Skin epidermis (tissue), 12 donors: ENCODE measurements at regions not wholly inside any gene's neighbourhood (a gene's known extent, or its start where the extent isn't known, plus 50 kb on each side); places are given as distances from the start of the nearest gene placed in this dataset.

Experiments
- H3K27ac ChIP-seq, 21 experiments: fragments of 200-600 bp; sonication (generic) in 11 of 21; one replicate each; pipeline ENCODE4 v1.5.0; 2020; ENCODE audit warnings: mild to moderate bottlenecking in 3 of 21, inconsistent platforms in 2 of 21, moderate library complexity in 2 of 21
- H3K4me3 ChIP-seq, 7 experiments: fragments of 200-600 bp; sonication (generic) in 2 of 7; one replicate each; pipeline ENCODE4 v1.5.0; 2020; ENCODE audit warnings: inconsistent platforms in 2 of 7, mild to moderate bottlenecking in 2 of 7, moderate library complexity in 1 of 7

GRCh38 chr2:57084697-57085281 is 901.0 kb downstream of the CCDC85A start:
- Histone ChIP-seq H3K27ac (no peak overlapping the region), H3K4me3 (no peak overlapping the region)

DNA sequence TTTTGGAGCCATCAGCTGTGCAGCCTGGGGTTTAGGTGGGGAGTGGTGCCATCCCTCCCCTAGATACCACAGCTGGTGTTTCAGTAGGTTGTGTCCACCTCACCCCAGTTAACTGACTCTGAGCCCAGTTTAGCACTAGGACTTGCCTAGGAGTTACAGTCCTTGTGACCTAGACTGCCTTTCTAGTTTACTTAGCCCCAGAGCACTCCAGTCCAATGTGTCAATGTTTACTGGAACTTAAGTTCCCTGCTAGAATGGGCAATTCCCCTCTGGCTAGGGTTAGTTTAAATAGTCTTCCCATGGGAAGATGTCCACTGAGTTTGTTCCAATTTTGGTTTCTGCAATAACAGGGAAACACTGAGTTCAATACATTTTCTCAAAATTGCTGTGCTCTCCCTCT is 909.2 kb downstream of the CCDC85A start:
- Histone ChIP-seq H3K27ac (no peak overlapping the region), H3K4me3 (no peak overlapping the region)

GRCh38 chr2:57097855-57098254 is 914.1 kb downstream of the CCDC85A start:
- H3K27ac ChIP-seq: no peak overlapping the region
- H3K4me3 ChIP-seq: no peak overlapping the region

GRCh38 chr2:57100436-57100835 is 916.6 kb downstream of the CCDC85A start:
- H3K27ac ChIP-seq: no peak overlapping the region
- no peak overlapping the region for H3K4me3 ChIP-seq

- H3K4me3 ChIP-seq: no peak overlapping the region
- no peak overlapping the region for H3K27ac ChIP-seq
Measured at GRCh38 chr2:57105694-57106093, 921.9 kb downstream of the CCDC85A start.

- Histone ChIP-seq H3K4me3 (no peak overlapping the region), H3K27ac (no peak overlapping the region)
Measured at GRCh38 chr2:57107353-57107752, 923.6 kb downstream of the CCDC85A start.

DNA sequence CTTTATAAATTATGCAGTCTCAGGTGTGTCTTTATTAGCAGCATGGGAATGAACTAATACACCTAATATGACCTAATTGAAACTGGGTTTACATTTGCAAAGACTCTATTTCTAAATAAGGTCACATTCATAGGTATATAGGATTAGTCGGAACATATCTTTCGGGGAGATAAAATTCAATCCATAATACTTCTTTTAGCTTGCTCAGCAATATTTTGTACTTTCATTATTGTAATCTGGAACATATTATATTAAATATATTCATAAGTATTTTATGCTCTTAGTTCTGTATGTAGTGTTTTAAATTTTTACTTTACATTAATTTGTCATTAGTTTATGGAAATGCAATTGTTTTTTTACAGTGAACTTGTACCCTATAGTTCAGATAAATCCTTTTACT is 927.7 kb downstream of the CCDC85A start:
- no peak overlapping the region for H3K4me3 ChIP-seq
- no peak overlapping the region for H3K27ac ChIP-seq

DNA sequence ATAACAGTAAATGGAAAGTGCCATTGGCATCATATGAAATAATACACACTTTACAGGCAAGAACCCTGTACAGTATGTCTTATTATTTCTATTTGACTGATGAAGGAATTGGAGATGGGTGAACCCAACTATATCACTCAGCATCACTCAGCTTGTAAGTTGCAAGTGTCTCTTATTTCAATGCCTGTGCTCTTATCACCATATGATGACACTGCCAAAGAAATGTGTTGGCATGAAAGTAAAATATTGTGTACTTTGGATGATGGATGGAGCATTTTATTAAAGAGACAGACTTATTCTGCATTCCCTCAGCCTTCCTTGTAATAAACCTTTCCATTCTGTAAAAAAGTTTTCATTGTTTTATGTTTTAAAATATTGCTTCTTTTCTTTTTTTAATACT is 927.5 kb upstream of the VRK2 start:
- no peak overlapping the region for H3K4me3 ChIP-seq
- H3K27ac ChIP-seq: no peak overlapping the region

DNA sequence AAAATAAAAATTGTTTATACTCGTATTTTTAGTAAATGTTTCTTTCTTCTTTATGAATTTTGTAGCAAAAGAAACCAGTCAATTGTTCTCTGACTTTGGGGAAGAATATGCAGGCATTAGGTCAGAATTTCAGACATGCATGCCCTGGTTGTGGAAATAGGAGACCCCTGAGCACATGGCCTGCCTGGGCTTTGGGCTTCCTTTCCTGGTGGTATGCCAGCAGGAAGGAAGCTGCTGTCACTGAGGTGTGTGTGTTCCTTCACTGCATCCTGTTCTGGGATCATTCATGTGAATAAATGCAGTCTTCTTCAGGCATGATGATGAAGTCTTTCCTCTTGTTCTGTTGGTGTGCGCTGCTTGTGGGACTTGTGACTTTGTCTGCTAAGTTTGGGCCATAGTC is 920.2 kb upstream of the VRK2 start:
- Histone ChIP-seq H3K27ac (no peak overlapping the region), H3K4me3 (no peak overlapping the region)

DNA sequence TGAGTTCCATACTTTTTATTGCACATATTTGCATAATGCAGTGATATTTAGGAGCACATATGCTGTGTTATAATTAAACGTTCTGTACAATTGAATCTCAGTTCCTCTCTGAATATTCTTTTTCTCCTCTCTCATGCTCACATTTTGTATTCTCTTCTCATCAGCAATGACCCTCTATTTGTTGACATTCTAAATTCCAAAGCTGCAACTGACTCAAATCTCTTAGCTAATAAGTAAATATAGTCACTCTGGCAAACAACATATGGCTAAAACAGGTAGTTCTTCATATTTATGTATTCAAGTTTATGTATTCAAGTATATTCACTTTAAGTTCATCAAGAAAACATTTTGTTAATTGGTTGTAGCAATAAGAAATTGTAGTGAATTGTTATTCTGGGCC is 907.4 kb upstream of the VRK2 start:
- Histone ChIP-seq H3K27ac (no peak overlapping the region), H3K4me3 (no peak overlapping the region)

GRCh38 chr2:57141269-57141668 is 905.3 kb upstream of the VRK2 start:
- no peak overlapping the region for H3K4me3 ChIP-seq
- no peak overlapping the region for H3K27ac ChIP-seq

GRCh38 chr2:57146951-57147350 is 899.7 kb upstream of the VRK2 start:
- H3K27ac ChIP-seq: no peak overlapping the region
- H3K4me3 ChIP-seq: no peak overlapping the region

GRCh38 chr2:57156231-57156924 is 890.2 kb upstream of the VRK2 start:
- no peak overlapping the region for H3K4me3 ChIP-seq
- H3K27ac ChIP-seq: no peak overlapping the region

GRCh38 chr2:57160976-57161375 is 885.6 kb upstream of the VRK2 start:
- Histone ChIP-seq H3K4me3 (no peak overlapping the region), H3K27ac (no peak overlapping the region)

- no peak overlapping the region for H3K4me3 ChIP-seq
- no peak overlapping the region for H3K27ac ChIP-seq
Measured at GRCh38 chr2:57177176-57177575, 869.4 kb upstream of the VRK2 start.

GRCh38 chr2:57180042-57180567 is 866.5 kb upstream of the VRK2 start:
- no peak overlapping the region for H3K27ac ChIP-seq
- H3K4me3 ChIP-seq: no peak overlapping the region

DNA sequence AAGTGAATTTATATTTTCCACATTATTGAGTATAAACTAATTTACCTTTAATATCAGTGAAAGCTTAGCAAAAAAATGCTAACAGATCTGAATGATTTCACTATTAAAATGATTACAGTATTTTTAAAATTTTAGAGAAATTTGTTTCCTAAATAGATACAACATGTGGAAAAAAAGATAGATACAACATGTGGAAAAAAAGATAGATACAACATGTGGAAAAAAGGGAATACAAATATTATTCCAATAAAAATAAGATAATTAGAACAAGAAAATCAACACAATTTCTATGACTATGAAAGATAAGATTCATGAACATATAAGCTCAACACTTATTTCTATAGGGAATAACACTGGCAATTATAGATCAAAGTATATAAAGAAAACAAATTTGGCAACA is 865.9 kb upstream of the VRK2 start:
- Histone ChIP-seq H3K27ac (no peak overlapping the region), H3K4me3 (no peak overlapping the region)

- Histone ChIP-seq H3K27ac (no peak overlapping the region), H3K4me3 (no peak overlapping the region)
Measured at GRCh38 chr2:57181315-57182038, 865.1 kb upstream of the VRK2 start.

DNA sequence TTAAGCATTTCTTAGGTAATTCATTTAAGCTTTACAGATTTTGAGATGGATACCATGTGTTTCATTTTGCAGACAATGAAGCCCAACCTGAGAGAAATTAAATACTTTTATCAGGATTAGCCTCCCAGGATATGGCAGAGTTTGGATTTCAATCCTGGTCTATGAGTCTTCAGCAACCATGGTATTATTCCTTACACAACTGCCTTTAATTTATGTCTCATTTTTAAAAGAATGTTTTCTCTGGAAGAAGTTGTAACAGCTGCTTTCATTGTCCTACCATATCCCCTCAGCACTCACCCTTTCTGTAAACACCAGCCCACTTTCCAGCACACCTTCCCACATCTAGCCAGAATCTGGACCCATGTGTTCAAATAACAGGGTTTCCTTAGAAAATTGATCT is 863.7 kb upstream of the VRK2 start:
- H3K27ac ChIP-seq: no peak overlapping the region

DNA sequence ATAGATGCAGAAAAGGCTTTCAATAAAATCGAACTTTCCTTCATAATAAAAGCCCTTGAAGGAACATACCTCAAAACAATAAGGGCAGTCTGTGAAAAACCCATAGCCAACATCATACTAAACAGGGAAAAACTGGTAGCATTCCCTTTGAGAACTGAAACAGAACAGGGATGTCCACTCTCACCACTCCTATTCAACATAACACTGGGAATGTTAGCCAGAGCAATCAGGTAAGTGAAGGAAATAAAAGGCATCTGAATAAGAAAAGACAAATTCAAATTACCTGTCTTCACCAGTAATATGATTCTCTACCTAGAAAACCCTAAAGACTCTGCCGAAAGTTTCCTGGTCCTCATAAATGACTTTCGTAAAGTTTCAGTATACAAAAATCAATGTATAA is 861.0 kb upstream of the VRK2 start:
- H3K4me3 ChIP-seq: no peak overlapping the region
- H3K27ac ChIP-seq: no peak overlapping the region

More for the DNA sequence above, 863.7 kb upstream of the VRK2 start:
- H3K4me3 ChIP-seq: no peak overlapping the region

DNA sequence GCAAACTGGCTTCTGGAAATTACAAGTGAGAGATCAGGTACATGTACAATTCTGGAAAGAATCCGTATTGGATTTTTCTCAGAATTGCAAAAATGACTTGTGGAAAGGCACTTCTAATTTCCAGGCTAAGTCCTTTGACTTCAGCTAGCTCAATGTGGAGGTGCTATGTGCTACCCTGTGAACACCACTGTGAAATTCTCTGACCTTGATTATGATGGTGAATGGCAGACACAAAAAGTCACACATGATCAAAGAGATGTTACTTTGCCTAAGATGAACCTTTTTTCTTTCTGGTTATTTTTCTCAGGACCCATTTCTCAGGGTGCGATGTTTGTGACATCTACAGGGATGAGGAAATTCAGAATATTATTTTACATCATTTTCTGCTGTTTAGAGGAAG is 856.6 kb upstream of the VRK2 start:
- Histone ChIP-seq H3K27ac (no peak overlapping the region), H3K4me3 (no peak overlapping the region)
